CD4-positive, alpha-beta memory T cell (primary cell): ENCODE measurements at regions not wholly inside any gene's neighbourhood (a gene's known extent, or its start where the extent isn't known, plus 50 kb on each side); places are given as distances from the start of the nearest gene placed in this dataset.

ENCODE experiments used
- CTCF ChIA-PET: fragments of 350-600 bp; sonication (Branson Sonifier 250); formaldehyde crosslinking; loops from one replicate; lab custom pipeline; 2021; ENCODE audit warnings: inconsistent platforms; ENCODE audit not compliant: partially characterized antibody; lab: Charles Lee
- POLR2A ChIA-PET: fragments of 350-600 bp; sonication (Branson Sonifier 250); formaldehyde crosslinking; loops from one replicate; lab custom pipeline; 2021; ENCODE audit not compliant: partially characterized antibody; lab: Charles Lee
- DNase-seq, 5 donors: peaks; one replicate each; pipeline versions ENCODE4 v3.0.0 to v3.0.0-alpha.2; 2020 to 2022; ENCODE audit warnings: mixed read lengths in 1 of 5
- H3K27ac ChIP-seq: one replicate; pipeline ENCODE4 v1.7.0; 2013; ENCODE audit warnings: low read depth, low read length
- H3K27me3 ChIP-seq: 2 replicates; pipeline ENCODE4 v1.7.0; 2013; ENCODE audit warnings: mild to moderate bottlenecking, low read length, moderate library complexity; ENCODE audit not compliant: insufficient read depth
- H3K36me3 ChIP-seq: 2 replicates; pipeline ENCODE4 v1.7.0; 2013; ENCODE audit warnings: mild to moderate bottlenecking, low read length, moderate library complexity; ENCODE audit not compliant: insufficient read depth
- H3K4me1 ChIP-seq: 2 replicates; pipeline ENCODE4 v1.7.0; 2013; ENCODE audit warnings: mild to moderate bottlenecking, low read length, moderate library complexity; ENCODE audit not compliant: insufficient read depth
- H3K4me3 ChIP-seq, 2 donors: one replicate each; pipeline ENCODE4 v1.7.0; 2013; ENCODE audit warnings: low read length in 2 of 2, mild to moderate bottlenecking in 1 of 2
- H3K9me3 ChIP-seq, 2 donors: one replicate each; pipeline ENCODE4 v1.7.0; 2013; ENCODE audit warnings: low read length in 2 of 2, control low read depth in 1 of 2; ENCODE audit not compliant: control insufficient read depth in 1 of 2
- H3K27ac Mint-ChIP-seq, 7 donors: one replicate each; pipeline ENCODE4 v1.8.0; 2020 to 2021; ENCODE audit warnings: mixed read lengths in 7 of 7, mild to moderate bottlenecking in 6 of 7, inconsistent platforms in 3 of 7, moderate library complexity in 3 of 7
- H3K27me3 Mint-ChIP-seq, 2 donors: one replicate each; pipeline ENCODE4 v1.8.0; 2020 to 2021; ENCODE audit warnings: mixed read lengths in 2 of 2
- H3K36me3 Mint-ChIP-seq, 2 donors: one replicate each; pipeline ENCODE4 v1.8.0; 2020 to 2021; ENCODE audit warnings: mixed read lengths in 2 of 2, inconsistent platforms in 1 of 2, mild to moderate bottlenecking in 1 of 2
- H3K4me1 Mint-ChIP-seq, 4 donors: one replicate each; pipeline ENCODE4 v1.8.0; 2020 to 2021; ENCODE audit warnings: mixed read lengths in 4 of 4, mild to moderate bottlenecking in 1 of 4
- H3K4me3 Mint-ChIP-seq, 8 donors: one replicate each; pipeline ENCODE4 v1.8.0; 2020 to 2021; ENCODE audit warnings: mixed read lengths in 8 of 8, mild to moderate bottlenecking in 7 of 8, moderate library complexity in 6 of 8, inconsistent platforms in 3 of 8
- H3K9me3 Mint-ChIP-seq, 8 donors: one replicate each; pipeline ENCODE4 v1.8.0; 2020 to 2021; ENCODE audit warnings: mixed read lengths in 8 of 8, mild to moderate bottlenecking in 5 of 8, inconsistent platforms in 3 of 8, moderate library complexity in 1 of 8
- intact Hi-C: fragments of 100-400 bp; cut with micrococcal nuclease; formaldehyde crosslinking; loops from one replicate; pipeline ENCODE4 v1.15.1; 2023

DNA sequence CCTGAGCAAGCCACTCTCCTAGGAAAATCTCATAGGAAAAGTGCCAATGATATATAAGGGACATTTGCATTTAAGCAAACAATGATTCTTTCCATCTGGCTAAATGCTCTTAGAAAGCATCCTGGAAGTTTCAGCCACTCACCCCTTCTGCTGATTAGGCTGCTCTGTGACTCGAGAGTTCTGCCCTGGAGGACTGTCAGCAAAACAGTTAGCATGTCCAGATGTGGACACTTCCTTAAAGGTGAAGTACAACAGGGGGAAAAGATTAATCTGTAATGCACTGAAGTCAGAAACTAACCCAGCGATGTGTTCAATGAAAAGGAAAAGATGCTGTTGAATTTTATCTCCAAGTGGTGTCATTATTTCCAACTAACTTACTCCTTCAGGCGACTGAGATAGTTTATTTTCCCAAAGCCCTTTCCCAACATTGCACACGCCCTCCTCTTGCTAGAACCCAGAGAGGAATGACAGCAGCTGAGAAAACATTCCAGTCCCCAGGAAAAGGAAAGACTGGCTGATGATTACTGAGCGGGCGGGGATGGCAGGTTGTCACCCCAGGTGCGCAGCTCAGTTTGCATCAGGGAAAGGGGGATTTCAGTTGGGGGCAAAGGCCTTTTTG, 214.0 kb downstream of the SS18 start:
- peaks cover 6 to 7% of the 10 kb centered on the region in 2 donors for H3K27me3 Mint-ChIP-seq

DNA sequence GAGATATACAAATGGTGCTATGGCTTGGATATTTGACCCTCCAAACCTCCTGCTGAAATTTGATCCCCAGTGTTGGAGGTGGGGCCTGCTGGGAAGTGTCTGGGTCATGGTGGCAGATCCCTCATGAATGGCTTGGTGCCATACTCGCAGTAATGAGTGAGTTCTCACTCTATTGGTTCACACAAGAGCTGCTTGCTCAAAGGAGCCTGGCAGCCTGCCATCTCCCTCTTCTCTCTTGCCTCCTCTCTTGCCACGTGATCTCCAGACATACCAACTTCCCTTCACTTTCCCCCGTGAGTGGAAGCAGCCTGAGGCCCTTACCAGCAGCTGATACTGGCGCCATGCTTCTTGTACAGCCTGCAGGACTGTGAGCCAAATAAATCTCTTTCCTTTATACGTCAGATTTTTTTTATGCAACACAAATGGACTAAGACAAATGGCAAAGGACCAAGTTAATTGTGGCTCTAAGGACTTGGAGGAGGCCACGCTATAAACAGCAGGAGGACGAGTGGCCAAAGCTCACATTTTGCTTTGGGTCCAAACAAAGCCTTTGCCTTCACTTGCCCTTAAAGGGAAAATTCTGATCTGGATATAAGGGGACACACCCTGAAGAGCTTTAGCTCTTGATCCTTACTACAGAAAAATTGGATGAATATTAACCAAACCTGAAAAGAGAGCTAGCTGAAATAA, 214.7 kb downstream of the SS18 start:
- Mint-ChIP-seq H3K27ac (no peak overlapping the region), H3K36me3 (no peaks in the 10 kb centered on the region), H3K4me3 (no peak overlapping the region), H3K4me1 (no peaks in the 10 kb centered on the region), H3K9me3 (peaks cover 0 to 6% (median 0%) of the 10 kb centered on the region in 8 donors), H3K27me3 (peaks cover 6 to 7% of the 10 kb centered on the region in 2 donors)
- ChIA-PET POLR2A (no interaction called here), CTCF (no interaction called here)
- intact Hi-C loops = no loop called here
- Histone ChIP-seq H3K36me3 (no peaks in the 10 kb centered on the region), H3K4me3 (no peak overlapping the region), H3K27ac (no peak overlapping the region), H3K9me3 (no peaks in the 10 kb centered on the region), H3K4me1 (no peaks in the 10 kb centered on the region), H3K27me3 (no peaks in the 10 kb centered on the region)
- no peak for DNase-seq

More for the DNA sequence above, 214.0 kb downstream of the SS18 start:
- POLR2A ChIA-PET = no interaction called here
- Mint-ChIP-seq H3K27ac (no peak overlapping the region), H3K4me1 (no peaks in the 10 kb centered on the region), H3K9me3 (peaks cover 0 to 6% (median 0%) of the 10 kb centered on the region in 8 donors), H3K36me3 (no peaks in the 10 kb centered on the region), H3K4me3 (no peak overlapping the region)
- H3K9me3 ChIP-seq = no peaks in the 10 kb centered on the region
- no peak overlapping the region for H3K27ac ChIP-seq
- CTCF ChIA-PET = interaction anchor here (1.1 kb wide), 1 partner anchor 17 kb away, joined by 3 read pairs; no protein-coding TSS in a partner anchor
- no peak overlapping the region for H3K4me3 ChIP-seq
- H3K4me1 ChIP-seq = no peaks in the 10 kb centered on the region
- H3K36me3 ChIP-seq = no peaks in the 10 kb centered on the region
- no peaks in the 10 kb centered on the region for H3K27me3 ChIP-seq
- intact Hi-C loops = no loop called here
- no peak for DNase-seq

DNA sequence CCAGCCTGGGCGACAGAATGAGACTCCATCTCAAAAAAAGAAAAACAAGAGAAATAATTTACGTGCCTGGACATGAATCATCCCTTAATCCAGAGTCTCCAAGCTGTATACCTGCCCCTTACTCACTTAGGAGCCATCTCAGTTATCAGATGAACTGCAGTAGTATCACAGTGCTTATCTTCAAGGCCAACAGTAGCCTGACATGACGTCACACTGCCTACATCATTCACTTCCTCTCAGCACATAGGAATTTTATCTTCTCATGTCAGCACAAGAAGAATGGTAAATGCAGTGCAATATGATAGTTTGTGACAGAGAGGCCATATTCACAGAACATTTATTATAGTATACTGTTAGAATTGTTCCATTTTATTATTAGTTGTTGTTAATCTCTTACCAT, 216.6 kb downstream of the SS18 start:
- intact Hi-C loops = no loop called here
- Mint-ChIP-seq H3K27me3 (peaks cover 7 to 9% of the 10 kb centered on the region in 2 donors), H3K4me1 (no peaks in the 10 kb centered on the region), H3K4me3 (no peak overlapping the region), H3K27ac (no peak overlapping the region), H3K36me3 (no peaks in the 10 kb centered on the region), H3K9me3 (peaks cover 0 to 6% (median 0%) of the 10 kb centered on the region in 8 donors)
- no peak for DNase-seq
- no peak overlapping the region for H3K27ac ChIP-seq
- H3K4me3 ChIP-seq = no peak overlapping the region
- POLR2A ChIA-PET = no interaction called here
- H3K9me3 ChIP-seq = no peaks in the 10 kb centered on the region
- no peaks in the 10 kb centered on the region for H3K4me1 ChIP-seq
- CTCF ChIA-PET = no interaction called here
- no peaks in the 10 kb centered on the region for H3K36me3 ChIP-seq
- no peaks in the 10 kb centered on the region for H3K27me3 ChIP-seq

DNA sequence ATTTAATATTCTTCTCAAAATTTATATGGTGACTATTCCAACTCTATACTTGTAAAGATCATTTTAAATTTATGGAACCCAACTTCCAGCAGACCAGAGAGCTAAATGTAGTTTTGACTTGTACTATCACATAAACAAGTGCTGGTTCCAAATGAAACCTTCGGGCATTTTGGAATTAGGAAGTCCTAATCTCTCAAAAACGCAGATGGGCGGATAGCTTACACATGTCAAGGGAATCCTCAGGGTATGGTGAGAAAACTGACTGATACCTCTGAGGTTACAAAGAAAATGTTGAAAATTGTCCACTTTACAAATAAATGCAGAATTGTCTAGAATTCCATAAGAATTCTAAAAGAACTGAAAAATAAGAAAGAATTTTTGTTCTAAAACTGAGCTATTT, 224.1 kb downstream of the SS18 start:
- no peaks in the 10 kb centered on the region for H3K36me3 Mint-ChIP-seq
- DNase-seq = no peak
- peaks cover 0 to 3% (median 0%) of the 10 kb centered on the region in 8 donors for H3K9me3 Mint-ChIP-seq
- no peaks in the 10 kb centered on the region for H3K36me3 ChIP-seq
- H3K4me1 Mint-ChIP-seq = no peaks in the 10 kb centered on the region
- H3K27me3 Mint-ChIP-seq = peaks cover 5% of the 10 kb centered on the region in 2 donors
- POLR2A ChIA-PET = no interaction called here
- no peak overlapping the region for H3K4me3 ChIP-seq
- H3K27me3 ChIP-seq = no peaks in the 10 kb centered on the region
- no peaks in the 10 kb centered on the region for H3K9me3 ChIP-seq
- CTCF ChIA-PET = no interaction called here
- no peak overlapping the region for H3K4me3 Mint-ChIP-seq
- no peak overlapping the region for H3K27ac Mint-ChIP-seq
- intact Hi-C loops = no loop called here
- no peak overlapping the region for H3K27ac ChIP-seq
- no peaks in the 10 kb centered on the region for H3K4me1 ChIP-seq

DNA sequence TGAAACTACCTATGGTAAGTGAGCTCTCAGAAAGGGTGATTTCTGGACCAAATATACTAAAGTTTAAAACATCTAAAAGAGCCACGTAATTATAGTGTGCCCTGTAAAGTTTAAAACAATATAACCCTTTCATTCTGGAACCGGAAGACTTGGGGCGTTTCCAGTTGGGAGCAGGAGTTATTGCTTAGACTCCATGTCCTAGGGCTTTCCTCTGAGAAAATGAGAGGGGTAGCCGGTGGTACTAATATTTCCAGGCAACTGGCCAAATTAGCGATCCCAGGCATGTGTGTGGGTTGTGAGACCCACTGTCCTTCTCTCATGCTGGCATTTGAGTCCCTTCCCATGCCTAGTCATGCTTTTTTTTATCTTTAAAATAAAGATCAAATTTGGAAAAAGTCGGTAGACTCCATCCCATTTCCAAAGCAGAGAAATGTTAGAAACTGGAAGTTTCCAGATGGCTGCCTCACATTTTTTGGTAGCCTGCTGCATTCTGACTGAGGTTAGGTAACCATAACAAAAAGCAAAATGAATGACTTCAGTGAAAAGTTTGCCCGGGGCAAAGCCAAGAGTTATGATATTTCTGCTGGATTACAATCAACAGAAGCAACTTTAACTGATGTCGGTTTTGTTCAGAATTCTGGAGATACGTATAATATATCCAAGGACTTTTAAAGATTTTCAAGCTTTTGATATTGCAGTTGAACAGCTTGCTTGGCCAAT, 227.4 kb downstream of the SS18 start:
- Mint-ChIP-seq H3K27ac (no peak overlapping the region), H3K9me3 (no peaks in the 10 kb centered on the region), H3K4me1 (no peaks in the 10 kb centered on the region), H3K36me3 (no peaks in the 10 kb centered on the region), H3K4me3 (no peak overlapping the region), H3K27me3 (peaks cover 2% of the 10 kb centered on the region in 2 donors)
- no peaks in the 10 kb centered on the region for H3K9me3 ChIP-seq
- ChIA-PET CTCF (no interaction called here), POLR2A (no interaction called here)
- intact Hi-C loops = no loop called here
- H3K27ac ChIP-seq = no peak overlapping the region
- DNase-seq = no peak
- no peaks in the 10 kb centered on the region for H3K4me1 ChIP-seq
- H3K36me3 ChIP-seq = no peaks in the 10 kb centered on the region
- no peaks in the 10 kb centered on the region for H3K27me3 ChIP-seq
- no peak overlapping the region for H3K4me3 ChIP-seq

DNA sequence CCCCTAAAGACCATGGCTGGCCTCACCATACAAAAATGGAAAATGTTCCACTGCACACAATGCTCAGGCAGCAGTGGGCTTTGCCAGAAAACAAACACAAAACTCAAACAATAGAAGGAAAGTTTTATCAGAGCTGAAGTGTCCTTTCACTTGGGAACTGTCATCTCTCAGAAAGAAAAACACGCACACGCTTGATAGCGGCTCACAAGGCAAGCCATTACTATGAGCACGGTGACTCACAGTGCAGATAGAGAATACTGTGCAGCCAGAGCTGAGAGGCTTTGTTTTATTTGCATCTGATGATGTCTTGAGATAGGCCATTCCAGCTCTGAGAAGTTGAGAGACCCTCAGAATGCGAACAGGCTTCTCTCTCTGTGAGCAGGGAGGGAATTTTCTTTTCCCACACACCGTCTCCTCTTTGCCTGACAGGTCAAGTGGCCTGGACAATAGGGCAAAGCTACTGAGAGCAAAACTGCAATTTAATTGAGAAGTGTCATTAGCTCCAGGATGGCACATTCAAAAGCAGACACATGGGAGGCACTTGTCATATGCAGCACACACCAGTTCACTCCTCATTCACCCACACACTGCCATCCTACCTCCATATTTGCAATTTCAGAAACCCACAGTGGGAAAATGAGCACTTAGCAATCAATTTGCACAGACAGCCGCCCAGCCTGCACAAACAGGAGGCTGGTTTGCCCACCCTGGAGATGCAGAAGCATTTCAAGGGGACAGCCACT, 236.6 kb downstream of the SS18 start:
- H3K4me1 Mint-ChIP-seq = no peaks in the 10 kb centered on the region
- Histone ChIP-seq H3K4me3 (no peak overlapping the region), H3K9me3 (no peaks in the 10 kb centered on the region), H3K27me3 (no peaks in the 10 kb centered on the region), H3K4me1 (no peaks in the 10 kb centered on the region), H3K36me3 (no peaks in the 10 kb centered on the region), H3K27ac (no peak overlapping the region)
- DNase-seq = no peak
- no peak overlapping the region for H3K4me3 Mint-ChIP-seq
- CTCF ChIA-PET = no interaction called here
- intact Hi-C loops = no loop called here
- POLR2A ChIA-PET = no interaction called here
- H3K27me3 Mint-ChIP-seq = peaks cover 2 to 4% of the 10 kb centered on the region in 2 donors
- no peak overlapping the region for H3K27ac Mint-ChIP-seq
- H3K36me3 Mint-ChIP-seq = no peaks in the 10 kb centered on the region
- no peaks in the 10 kb centered on the region for H3K9me3 Mint-ChIP-seq

DNA sequence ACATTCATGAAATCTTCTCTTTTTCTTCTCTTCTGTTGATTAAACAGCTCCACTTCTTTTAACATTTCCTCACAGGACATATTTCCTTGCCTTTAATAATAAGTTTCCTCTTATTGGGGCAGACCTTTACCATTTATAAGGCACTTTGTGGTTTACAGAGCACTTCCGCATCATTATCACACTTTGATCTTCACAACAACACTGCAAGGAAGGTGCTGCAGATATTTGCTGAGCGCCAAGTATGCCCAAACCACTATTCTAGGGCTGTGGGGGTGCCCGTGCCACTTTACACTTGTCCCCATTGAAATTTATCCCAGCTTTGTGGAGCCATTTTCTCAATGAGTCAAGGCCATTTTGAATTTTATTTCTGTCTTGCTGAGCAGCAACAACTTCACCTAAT, 246.6 kb downstream of the SS18 start:
- no peaks in the 10 kb centered on the region for H3K36me3 Mint-ChIP-seq
- Histone ChIP-seq H3K27ac (no peak overlapping the region), H3K27me3 (no peaks in the 10 kb centered on the region), H3K36me3 (no peaks in the 10 kb centered on the region), H3K4me3 (no peak overlapping the region), H3K9me3 (no peaks in the 10 kb centered on the region), H3K4me1 (no peaks in the 10 kb centered on the region)
- H3K27me3 Mint-ChIP-seq = peaks cover 1 to 2% of the 10 kb centered on the region in 2 donors
- no peaks in the 10 kb centered on the region for H3K9me3 Mint-ChIP-seq
- H3K27ac Mint-ChIP-seq = peak overlapping the region in 1 of 7 donors; percentile 7
- H3K4me3 Mint-ChIP-seq = no peak overlapping the region
- POLR2A ChIA-PET = no interaction called here
- intact Hi-C loops = no loop called here
- peaks cover 2 to 6% (median 4%) of the 10 kb centered on the region in 4 donors for H3K4me1 Mint-ChIP-seq
- peak in 1 of 5 donors; percentile 1 for DNase-seq
- CTCF ChIA-PET = no interaction called here
